GM18505 (cell line): ENCODE measurements at regions not wholly inside any gene's neighbourhood (a gene's known extent, or its start where the extent isn't known, plus 50 kb on each side); places are given as distances from the start of the nearest gene placed in this dataset.

Experiments
- ATAC-seq: cut with Tn5 transposase; IDR thresholded peaks from one replicate; pipeline ENCODE4 v1.9.1; 2021; ENCODE audit not compliant: unreplicated experiment
- POLR2A ChIP-seq: IDR thresholded peaks from 4 replicates; pipeline ENCODE4 v1.6.1; 2011; ENCODE audit warnings: borderline replicate concordance; ENCODE audit not compliant: insufficient read depth, insufficient read length; ENCODE audit errors: extremely low read depth

DNA sequence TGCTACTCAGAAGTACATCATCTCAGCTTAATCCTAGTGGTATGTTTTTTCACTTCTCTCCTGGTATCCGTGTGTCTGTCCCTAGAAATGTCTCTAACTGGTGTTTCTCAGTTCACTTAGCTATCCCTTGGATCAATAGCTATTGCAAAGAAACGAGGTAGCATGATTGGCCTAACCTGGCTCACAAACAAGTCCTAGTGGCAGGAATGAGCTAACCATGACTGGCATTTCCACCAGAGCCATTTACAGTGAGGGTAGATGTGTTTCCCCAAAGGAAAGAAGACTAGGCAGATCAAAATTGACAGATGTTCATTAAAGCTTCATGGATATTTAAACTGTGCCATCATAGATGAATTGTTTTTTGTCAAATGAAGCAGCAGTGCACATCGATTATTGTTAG lies 82.5 kb downstream of the PALM2AKAP2 start:
- no peak for TF ChIP-seq POLR2A
- no peak for ATAC-seq

DNA sequence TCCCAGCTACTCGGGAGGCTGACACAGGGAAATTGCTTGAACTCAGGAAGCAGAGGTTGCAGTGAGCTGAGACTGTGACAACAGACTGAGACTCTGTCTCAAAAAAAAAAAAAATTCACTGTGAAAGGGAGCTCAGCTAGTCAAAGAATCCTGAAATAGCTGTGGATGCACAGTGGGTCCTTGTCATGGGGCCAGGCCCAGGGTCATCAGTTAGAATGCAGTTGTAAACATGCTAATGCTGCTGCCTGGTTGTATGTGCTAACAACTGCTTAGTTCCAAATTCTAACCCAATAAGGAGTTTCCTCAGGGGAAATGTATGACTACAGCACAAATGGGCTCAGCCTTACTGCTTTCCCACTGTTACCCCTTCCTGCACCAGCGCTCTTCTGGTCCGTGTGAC lies 84.0 kb downstream of the PALM2AKAP2 start:
- no peak for ATAC-seq
- TF ChIP-seq POLR2A = no peak

DNA sequence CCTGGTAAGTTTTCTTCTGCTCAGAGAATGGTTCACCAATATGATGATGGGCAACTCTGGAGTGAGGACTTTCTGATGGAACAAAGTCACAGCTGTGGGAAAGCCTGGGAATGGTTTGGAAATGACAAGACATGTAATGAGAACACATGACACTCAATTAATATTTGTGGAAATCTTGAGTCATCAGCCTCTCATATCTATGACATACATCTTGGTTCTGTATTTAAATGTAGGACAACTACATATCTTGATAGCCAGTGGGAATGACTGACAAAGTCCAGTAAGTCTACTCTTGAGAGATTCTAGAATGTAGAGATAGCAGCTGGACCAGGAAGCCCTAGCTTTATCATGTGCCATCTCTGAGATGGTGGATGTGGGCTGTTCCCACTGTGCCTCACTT lies 85.5 kb downstream of the PALM2AKAP2 start:
- no peak for ATAC-seq
- no peak for TF ChIP-seq POLR2A

DNA sequence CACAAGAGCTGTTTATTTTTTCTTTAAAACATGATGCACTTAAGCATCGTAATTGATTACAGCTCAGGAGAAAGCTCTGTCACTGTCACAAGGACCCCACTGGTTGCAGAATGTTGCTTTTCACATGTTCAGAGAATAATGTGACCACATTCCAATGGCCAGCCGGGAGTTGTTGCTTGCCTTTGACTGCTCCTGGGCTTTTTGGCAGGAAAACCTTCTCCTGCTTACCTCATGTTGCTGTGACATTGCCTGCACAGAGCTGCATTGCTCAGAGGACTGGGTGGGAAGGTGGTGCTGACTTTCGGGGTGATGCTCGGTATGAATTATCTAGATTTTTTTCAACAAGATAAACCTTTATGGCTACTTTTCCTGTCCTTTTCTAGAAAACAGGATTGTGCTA lies 88.2 kb downstream of the PALM2AKAP2 start:
- no peak for TF ChIP-seq POLR2A
- ATAC-seq = no peak

DNA sequence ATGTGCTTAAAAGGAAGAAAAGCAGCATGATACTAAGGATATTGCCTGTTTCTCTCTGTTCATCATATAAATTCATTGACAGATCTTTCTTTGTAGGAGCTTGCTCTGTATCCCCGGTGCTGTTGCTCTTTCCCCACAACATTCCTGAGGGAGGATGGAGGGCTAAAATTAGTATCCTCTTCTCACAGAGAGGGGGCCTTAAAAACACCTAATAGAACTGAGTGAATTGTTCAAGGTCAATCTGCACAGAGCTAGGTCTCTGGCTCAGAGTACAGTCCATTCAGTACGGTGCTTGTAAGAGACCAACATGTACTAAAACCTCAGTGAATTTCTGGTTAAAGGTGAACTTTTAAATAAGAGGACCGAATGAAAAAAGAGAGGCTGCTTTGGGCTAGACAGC lies 88.7 kb downstream of the PALM2AKAP2 start:
- no peak for ATAC-seq
- no peak for TF ChIP-seq POLR2A

DNA sequence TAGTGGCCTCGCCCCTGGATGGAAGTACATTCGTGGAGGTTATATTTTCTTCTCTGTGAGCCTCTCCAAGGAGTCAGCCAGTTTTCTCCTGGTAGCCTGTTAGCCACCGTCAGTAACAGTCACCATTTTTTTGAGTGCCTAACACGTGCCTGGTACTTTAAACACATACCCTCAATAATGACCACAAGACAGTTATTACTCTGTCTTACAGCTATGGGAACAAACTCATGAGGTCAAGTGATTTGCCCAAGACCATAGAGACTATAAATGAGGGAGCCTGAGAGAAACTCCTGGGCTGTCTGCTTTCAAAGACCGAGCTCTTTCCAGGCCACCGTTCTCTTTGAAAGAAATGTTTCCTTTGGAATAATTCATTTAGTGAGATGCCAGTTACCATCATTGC lies 90.4 kb downstream of the PALM2AKAP2 start:
- TF ChIP-seq POLR2A = no peak
- no peak for ATAC-seq

DNA sequence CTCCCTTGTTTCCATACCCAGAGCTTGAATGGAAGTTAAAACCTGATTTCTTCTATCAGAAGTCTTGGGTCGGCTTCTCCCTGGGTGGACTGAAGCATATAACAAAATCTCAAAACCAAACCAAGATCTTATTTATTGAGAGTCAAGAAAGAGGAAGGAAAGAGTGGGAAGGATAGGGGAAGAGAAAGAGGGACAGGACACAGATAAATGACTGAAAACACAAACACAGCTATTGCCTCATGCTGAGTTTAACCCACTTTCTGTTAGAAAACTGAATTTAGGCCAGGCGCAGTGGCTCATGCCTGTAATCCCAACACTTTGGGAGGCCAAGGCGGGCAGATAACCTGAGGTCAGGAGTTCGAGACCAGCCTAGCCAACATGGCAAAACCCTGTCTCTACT lies 92.9 kb downstream of the PALM2AKAP2 start:
- no peak for TF ChIP-seq POLR2A

DNA sequence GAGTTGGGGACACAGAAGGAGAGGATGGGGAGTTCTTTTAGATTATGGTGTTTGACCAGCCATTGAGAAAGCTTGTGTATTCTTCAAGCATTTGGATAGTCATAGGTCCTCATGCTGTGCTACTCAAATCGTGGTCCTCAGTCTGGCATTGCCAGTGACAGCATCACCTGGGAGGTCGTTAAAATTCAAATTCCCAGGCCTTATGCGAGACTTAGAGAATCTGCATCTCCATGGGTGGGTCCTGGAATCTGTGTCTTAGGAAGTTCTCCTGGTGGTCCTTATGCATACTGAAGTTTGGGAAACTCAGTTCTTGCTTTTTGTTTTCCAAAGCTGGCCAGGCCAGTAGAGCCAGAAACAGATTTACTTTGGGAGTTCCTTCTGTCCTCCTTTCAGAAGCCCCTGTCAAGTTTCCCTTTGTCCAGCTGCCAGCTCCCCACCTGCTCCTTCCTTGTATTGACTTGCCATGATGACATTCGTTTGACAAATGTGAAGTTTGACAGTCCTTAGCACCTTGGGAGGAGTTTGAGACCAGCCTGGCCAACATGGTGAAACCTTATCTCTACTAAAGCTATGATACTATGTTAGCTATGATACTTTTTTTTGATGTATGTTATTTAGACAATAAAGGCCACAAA lies 95.6 kb downstream of the PALM2AKAP2 start:
- no peak for ATAC-seq
- no peak for TF ChIP-seq POLR2A

More for the DNA sequence above, 92.9 kb downstream of the PALM2AKAP2 start:
- ATAC-seq = no peak

DNA sequence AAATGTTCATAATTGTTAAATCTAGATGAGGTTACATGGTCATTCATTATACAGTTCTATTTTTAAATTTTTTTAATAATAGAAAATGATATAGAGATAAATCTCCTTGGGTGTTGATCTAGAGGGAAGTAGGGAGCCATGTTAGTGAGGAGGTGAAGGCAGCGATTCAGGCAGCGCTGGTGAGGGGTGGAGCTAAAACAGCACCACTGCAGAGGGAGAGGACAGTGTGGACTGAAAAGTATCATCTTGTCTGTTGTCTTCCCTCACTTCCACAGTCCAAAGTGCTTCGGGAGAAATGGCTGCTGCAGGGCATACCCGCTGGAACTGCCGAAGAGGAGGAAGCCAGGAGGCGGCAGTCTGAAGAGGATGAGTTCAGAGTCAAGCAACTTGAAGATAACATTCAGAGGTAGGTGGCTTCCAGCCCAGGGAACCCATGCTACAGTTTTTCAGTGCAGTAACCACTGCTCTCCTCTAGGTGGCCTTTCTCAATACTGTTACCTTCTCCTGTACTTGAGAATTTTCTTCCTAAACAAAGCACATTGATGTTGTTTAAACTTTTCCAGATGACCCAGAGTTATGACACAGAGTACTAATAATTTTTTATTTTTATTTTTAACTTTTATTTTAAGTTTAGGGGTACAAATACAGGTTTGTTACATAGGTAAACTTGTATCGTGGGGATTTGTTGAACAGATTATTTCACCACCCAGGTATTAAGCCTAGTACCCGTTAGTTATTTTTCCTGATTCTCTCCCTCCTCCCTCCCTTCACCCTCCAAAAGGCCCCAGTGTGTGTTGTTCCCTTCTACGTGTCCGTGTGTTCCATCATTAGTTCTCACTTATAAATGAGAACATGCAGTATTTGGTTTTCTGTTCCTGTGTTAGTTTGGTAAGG lies 100.5 kb downstream of the PALM2AKAP2 start:
- no peak for ATAC-seq
- no peak for TF ChIP-seq POLR2A

DNA sequence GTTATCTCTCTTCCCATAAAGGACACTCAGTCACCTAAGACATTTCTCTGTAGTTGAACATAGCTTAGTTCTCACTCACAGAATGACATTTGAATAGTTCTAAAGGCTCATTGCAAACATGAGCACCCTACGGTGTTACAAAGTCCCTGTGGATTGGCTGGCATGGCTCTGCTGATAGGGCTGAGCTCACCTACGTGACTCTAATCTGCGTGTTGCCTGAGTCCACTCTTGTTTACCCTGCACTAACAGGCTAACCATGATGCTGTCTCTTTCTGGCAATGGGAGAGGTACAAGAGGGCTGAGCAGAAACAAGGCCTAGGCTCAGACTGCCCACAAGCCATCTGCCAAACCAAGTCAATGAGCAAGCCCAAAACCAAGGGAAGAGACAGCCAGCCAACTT lies 103.6 kb downstream of the PALM2AKAP2 start:
- no peak for ATAC-seq
- TF ChIP-seq POLR2A = no peak

DNA sequence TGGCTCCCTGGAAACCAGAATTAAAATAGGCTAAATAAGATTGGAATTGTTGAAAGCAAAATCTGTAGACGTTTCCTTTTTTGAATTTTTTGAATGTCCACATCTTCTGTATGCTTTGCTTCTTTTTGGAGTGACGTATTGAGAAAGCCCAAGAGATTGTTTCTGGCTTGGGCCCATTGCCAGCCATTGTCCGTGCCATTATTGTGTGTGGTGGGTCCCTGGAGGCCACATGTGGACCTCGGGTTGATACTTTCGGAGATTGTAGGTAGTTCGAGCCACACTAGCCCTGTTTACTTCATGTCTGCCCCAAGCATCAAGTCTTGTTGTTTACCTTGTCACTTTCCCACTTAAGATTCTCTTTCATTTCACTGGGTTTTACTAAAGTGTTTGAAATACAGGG lies 106.0 kb downstream of the PALM2AKAP2 start:
- no peak for ATAC-seq
- no peak for TF ChIP-seq POLR2A

DNA sequence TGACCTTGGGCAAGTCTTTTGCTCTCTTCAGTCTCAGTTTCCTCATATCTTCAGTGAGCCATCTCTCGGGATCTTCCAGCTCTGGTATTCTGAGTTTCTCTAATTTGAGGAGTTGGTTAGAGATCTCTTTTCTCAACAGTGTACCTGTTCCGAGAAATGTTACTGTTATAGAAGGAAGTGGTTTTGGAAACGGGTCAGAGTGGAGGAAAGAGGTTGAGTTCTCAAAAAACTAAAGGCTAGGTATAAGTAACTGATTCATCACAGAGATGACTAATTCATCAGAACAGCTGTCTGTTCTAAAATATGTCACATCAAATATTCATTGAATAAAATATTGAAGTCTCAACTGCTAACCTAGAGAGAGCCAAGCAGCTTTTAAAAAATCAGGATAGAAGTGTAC lies 106.6 kb downstream of the PALM2AKAP2 start:
- peak; percentile 57 for ATAC-seq
- TF ChIP-seq POLR2A = no peak

DNA sequence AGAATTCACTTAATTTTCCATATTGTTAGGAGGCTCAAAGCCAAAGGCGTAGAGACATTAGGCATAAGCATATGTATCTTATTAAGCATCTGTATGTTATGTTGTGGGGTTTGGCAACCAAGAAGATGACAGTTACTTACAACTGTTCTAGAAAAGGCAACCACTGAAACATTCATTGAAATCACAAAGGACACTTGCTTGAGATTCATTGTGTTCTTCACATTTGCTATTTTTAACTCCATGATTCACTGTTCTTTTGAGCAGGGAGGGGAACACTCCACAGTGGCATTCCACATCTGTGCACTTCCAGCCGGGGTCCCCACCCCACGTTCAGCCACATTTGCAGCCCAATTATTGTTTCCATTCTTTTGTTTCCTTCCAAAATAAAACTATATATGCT lies 107.1 kb downstream of the PALM2AKAP2 start:
- TF ChIP-seq POLR2A = no peak
- ATAC-seq = peak; percentile 9

DNA sequence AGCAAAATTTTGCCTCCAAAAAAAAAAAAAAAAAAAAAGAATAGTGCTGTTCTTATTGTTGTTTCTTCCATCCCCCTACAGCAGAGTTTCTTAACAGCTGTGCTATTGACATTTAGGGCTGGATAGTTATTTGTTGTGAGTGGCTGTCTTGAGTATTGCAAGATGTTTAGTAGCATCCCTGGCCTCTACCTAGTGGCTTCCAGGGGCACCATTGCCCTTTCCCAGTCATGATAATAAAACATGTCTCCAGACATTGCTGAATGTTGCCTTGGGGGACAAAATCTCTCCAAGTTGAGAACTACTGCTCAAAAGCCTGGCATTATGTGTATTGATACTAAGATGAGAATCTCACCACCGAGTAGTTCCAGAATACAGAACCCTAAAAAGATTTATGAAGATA lies 108.7 kb downstream of the PALM2AKAP2 start:
- TF ChIP-seq POLR2A = no peak
- no peak for ATAC-seq
